Karpas-422 (cell line): ENCODE measurements at regions not wholly inside any gene's neighbourhood (a gene's known extent, or its start where the extent isn't known, plus 50 kb on each side); places are given as distances from the start of the nearest gene placed in this dataset.

Experiments used
- DNase-seq: peaks from one replicate; pipeline ENCODE4 v3.0.0-alpha.2; 2015
- H2AFZ ChIP-seq: fragments of 200-600 bp; sonication (generic); 2 replicates; pipeline ENCODE4 v1.6.1; 2014; ENCODE audit warnings: antibody characterized with exemption, low read length, mixed read lengths
- H3K27ac ChIP-seq: fragments of 200-600 bp; sonication (generic); 2 replicates; pipeline ENCODE4 v1.5.1; 2014; ENCODE audit warnings: mild to moderate bottlenecking, low read length, moderate library complexity
- H3K27me3 ChIP-seq: fragments of 200-600 bp; sonication (generic); 2 replicates; pipeline ENCODE4 v1.6.1; 2014; ENCODE audit warnings: low read length, mixed read lengths
- H3K36me3 ChIP-seq: fragments of 200-600 bp; sonication (generic); 2 replicates; pipeline ENCODE4 v1.6.1; 2014; ENCODE audit warnings: low read length, mixed read lengths; ENCODE audit not compliant: insufficient read depth
- H3K4me1 ChIP-seq: fragments of 200-600 bp; sonication (generic); 2 replicates; pipeline ENCODE4 v1.6.1; 2014; ENCODE audit warnings: mild to moderate bottlenecking, low read length, mixed read lengths
- H3K4me2 ChIP-seq: fragments of 200-600 bp; sonication (generic); 2 replicates; pipeline ENCODE4 v1.6.1; 2014; ENCODE audit warnings: low read length, low read depth, mild to moderate bottlenecking; ENCODE audit not compliant: poor library complexity, severe bottlenecking
- H3K4me3 ChIP-seq: fragments of 200-600 bp; sonication (generic); 2 replicates; pipeline ENCODE4 v1.5.1; 2014; ENCODE audit warnings: mild to moderate bottlenecking, antibody characterized with exemption, low read length, mixed read lengths
- H3K79me2 ChIP-seq: fragments of 200-600 bp; sonication (generic); 2 replicates; pipeline ENCODE4 v1.6.1; 2014; ENCODE audit warnings: mild to moderate bottlenecking, low read length, mixed read lengths
- H3K9ac ChIP-seq: fragments of 200-600 bp; sonication (generic); 2 replicates; pipeline ENCODE4 v1.6.0; 2014; ENCODE audit warnings: low read length
- H3K9me2 ChIP-seq: fragments of 200-600 bp; sonication (generic), shearing (Covaris generic); replicated peaks from 2 replicates; pipeline ENCODE4 v1.6.0; 2014; ENCODE audit warnings: mild to moderate bottlenecking, low read length, moderate library complexity; ENCODE audit not compliant: insufficient read depth
- H3K9me3 ChIP-seq: fragments of 300-700, 200-600 bp; sonication (generic); 2 replicates; pipeline ENCODE4 v1.6.1; 2014; ENCODE audit warnings: low read length, mixed read lengths
- H4K20me1 ChIP-seq: fragments of 200-600 bp; sonication (generic); 2 replicates; pipeline ENCODE4 v1.6.1; 2014; ENCODE audit warnings: mild to moderate bottlenecking, antibody characterized with exemption, low read length, low read depth; ENCODE audit not compliant: insufficient read depth

- Histone ChIP-seq H3K4me3 (no peak overlapping the region), H3K79me2 (no peaks in the 10 kb centered on the region), H3K9me3 (no peaks in the 10 kb centered on the region), H3K4me2 (no peak overlapping the region), H3K27me3 (no peaks in the 10 kb centered on the region), H3K9ac (no peak overlapping the region), H2AFZ (no peak overlapping the region), H3K27ac (no peak overlapping the region), H3K4me1 (no peaks in the 10 kb centered on the region), H3K9me2 (no peaks in the 10 kb centered on the region), H4K20me1 (no peaks in the 10 kb centered on the region), H3K36me3 (no peaks in the 10 kb centered on the region)
- no peak for DNase-seq
These were observed 407.8 kb upstream of the SGCD start for GRCh38 chr5:155919126-155919525.

DNA sequence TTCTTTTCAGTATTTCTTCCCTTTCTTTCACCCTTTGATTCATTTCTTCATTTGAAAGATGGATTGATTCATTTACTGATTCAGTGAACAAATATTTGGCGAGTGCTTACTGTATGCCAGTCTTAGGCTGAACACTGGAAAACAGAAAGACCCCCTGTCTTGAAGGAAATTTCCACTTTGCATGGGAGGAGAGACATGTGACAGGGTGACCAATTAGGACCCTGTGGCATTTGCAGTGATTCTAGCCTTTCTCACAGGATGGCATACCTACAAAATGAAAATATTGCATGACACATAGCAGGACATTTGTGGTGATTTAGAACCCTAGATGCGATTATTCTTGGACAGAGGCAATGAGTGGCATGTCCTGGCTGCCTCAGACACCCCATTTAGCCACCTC is 407.2 kb upstream of the SGCD start:
- H3K79me2 ChIP-seq = no peaks in the 10 kb centered on the region
- no peaks in the 10 kb centered on the region for H3K9me2 ChIP-seq
- no peaks in the 10 kb centered on the region for H3K4me1 ChIP-seq
- H4K20me1 ChIP-seq = no peaks in the 10 kb centered on the region
- no peak for DNase-seq
- no peaks in the 10 kb centered on the region for H3K27me3 ChIP-seq
- H3K36me3 ChIP-seq = no peaks in the 10 kb centered on the region
- no peak overlapping the region for H3K27ac ChIP-seq
- no peak overlapping the region for H3K9ac ChIP-seq
- H2AFZ ChIP-seq = no peak overlapping the region
- H3K4me3 ChIP-seq = no peak overlapping the region
- no peak overlapping the region for H3K4me2 ChIP-seq
- no peaks in the 10 kb centered on the region for H3K9me3 ChIP-seq

GRCh38 chr5:155921621-155922020 is 405.3 kb upstream of the SGCD start:
- H3K4me3 ChIP-seq = no peak overlapping the region
- H3K9me2 ChIP-seq = no peaks in the 10 kb centered on the region
- no peaks in the 10 kb centered on the region for H3K27me3 ChIP-seq
- H3K9ac ChIP-seq = no peak overlapping the region
- no peak overlapping the region for H3K27ac ChIP-seq
- H3K4me2 ChIP-seq = no peak overlapping the region
- H3K9me3 ChIP-seq = no peaks in the 10 kb centered on the region
- H4K20me1 ChIP-seq = no peaks in the 10 kb centered on the region
- no peaks in the 10 kb centered on the region for H3K79me2 ChIP-seq
- no peaks in the 10 kb centered on the region for H3K4me1 ChIP-seq
- H3K36me3 ChIP-seq = no peaks in the 10 kb centered on the region
- no peak for DNase-seq
- no peak overlapping the region for H2AFZ ChIP-seq

DNA sequence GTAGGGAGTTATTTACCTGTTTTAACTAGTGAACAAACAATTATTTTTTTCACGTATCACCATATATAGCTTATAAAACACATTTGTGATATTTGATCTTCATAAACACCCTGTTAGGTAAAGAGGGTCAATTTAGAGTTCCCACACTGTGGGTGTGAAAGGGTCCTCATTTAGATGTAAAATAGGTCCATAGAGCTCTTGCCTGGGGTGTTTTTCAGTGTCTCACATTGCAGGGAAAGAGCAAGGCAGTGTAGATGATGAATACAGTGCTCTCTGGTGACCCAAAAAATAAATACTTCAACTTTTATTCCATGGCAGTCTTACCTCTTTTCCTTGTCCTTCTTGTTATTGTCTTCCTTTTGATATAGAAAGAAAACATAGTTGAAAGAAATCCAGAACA is 403.2 kb upstream of the SGCD start:
- Histone ChIP-seq H3K4me3 (no peak overlapping the region), H3K9me2 (no peaks in the 10 kb centered on the region), H4K20me1 (no peaks in the 10 kb centered on the region), H3K27me3 (no peaks in the 10 kb centered on the region), H3K27ac (no peak overlapping the region), H3K9me3 (no peaks in the 10 kb centered on the region), H3K79me2 (no peaks in the 10 kb centered on the region), H3K4me2 (no peak overlapping the region), H2AFZ (no peak overlapping the region), H3K9ac (no peak overlapping the region), H3K4me1 (no peaks in the 10 kb centered on the region), H3K36me3 (no peaks in the 10 kb centered on the region)
- no peak for DNase-seq

DNA sequence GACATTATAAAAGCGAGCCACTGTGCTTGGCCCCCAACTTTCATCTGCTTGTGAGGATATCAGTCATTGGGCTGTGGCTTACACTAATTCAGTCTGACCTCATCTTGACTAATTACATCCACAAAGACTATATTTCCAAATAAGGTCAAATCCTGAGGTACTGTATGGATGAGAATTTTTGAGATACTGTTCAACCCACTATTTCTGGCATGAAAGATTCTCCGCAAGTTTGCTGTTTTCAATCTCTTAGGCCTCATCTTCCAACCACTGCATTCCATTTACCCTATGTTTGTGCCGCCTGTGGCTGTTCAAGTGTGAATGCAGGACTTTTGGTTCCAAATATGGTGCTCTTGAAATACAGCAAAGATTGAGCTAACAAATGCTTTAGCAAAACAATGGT is 400.9 kb upstream of the SGCD start:
- DNase-seq = no peak
- Histone ChIP-seq H3K9ac (no peak overlapping the region), H3K27me3 (no peaks in the 10 kb centered on the region), H2AFZ (no peak overlapping the region), H3K27ac (no peak overlapping the region), H3K9me2 (no peaks in the 10 kb centered on the region), H3K9me3 (no peaks in the 10 kb centered on the region), H3K36me3 (no peaks in the 10 kb centered on the region), H3K4me2 (no peak overlapping the region), H3K79me2 (no peaks in the 10 kb centered on the region), H3K4me3 (no peak overlapping the region), H3K4me1 (no peaks in the 10 kb centered on the region), H4K20me1 (no peaks in the 10 kb centered on the region)

DNA sequence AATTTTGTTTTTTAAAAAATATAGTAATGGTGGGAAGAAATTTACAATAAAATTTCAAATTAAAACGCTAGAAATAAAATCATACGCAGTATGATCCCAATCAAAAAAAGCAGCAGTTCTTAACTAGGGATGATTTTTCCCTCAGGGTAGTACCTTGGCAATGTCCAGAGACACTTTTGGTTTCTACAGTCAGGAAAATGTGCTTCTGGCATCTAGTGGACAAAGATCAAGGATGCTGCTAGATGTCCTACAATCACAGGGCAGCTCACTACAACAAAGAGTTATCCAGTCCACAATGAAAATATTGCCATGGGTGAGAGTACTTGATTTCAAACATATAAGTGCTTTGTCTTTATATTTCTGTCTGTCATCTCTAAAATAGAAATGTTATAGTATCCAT is 400.2 kb upstream of the SGCD start:
- no peaks in the 10 kb centered on the region for H4K20me1 ChIP-seq
- no peaks in the 10 kb centered on the region for H3K79me2 ChIP-seq
- no peaks in the 10 kb centered on the region for H3K4me1 ChIP-seq
- no peak overlapping the region for H3K27ac ChIP-seq
- no peak for DNase-seq
- no peak overlapping the region for H3K9ac ChIP-seq
- H3K9me3 ChIP-seq = no peaks in the 10 kb centered on the region
- no peaks in the 10 kb centered on the region for H3K27me3 ChIP-seq
- H3K4me2 ChIP-seq = no peak overlapping the region
- H3K4me3 ChIP-seq = no peak overlapping the region
- no peaks in the 10 kb centered on the region for H3K9me2 ChIP-seq
- no peaks in the 10 kb centered on the region for H3K36me3 ChIP-seq
- no peak overlapping the region for H2AFZ ChIP-seq

DNA sequence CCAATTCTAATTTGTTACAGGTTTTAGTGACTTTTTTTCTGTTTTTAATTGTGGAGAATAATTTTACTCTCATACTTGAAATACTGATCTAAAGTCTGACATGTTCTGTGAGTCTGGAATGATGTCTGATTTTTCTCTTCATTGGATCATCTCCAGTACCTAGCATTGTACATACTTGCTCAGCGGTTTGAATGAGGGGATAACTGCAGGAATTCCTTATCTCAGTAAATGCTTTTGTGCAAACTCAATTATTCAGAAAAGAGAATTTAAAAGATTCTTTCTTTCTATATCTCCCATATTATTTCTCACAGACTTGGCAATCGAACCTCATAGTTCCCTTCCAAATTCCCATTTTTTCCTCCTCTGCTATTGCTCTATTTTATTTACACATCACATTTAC is 397.9 kb upstream of the SGCD start:
- Histone ChIP-seq H3K36me3 (no peaks in the 10 kb centered on the region), H3K4me3 (no peak overlapping the region), H3K4me1 (no peaks in the 10 kb centered on the region), H3K79me2 (no peaks in the 10 kb centered on the region), H3K4me2 (no peak overlapping the region), H3K27ac (no peak overlapping the region), H3K27me3 (no peaks in the 10 kb centered on the region), H4K20me1 (no peaks in the 10 kb centered on the region), H3K9me2 (no peaks in the 10 kb centered on the region), H2AFZ (no peak overlapping the region), H3K9me3 (no peaks in the 10 kb centered on the region), H3K9ac (no peak overlapping the region)
- DNase-seq = no peak

DNA sequence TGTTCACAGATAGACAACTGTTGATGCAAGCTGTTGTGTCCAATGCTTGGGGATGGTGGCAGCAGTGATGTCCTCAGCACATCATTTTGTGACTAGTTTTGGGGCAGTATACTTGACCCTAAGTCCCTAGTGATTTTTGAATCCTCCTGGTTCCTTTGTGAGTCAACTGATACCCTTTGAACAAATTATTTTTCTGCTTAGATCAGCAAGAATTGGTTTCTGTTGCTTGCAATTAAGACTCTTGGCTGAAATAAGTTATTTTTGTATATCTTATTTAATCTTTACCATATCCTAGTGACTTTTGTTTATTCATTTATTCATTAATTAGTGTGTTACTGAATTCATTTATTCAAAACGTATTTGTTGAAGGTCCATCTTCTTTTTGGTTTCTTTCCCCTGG is 392.0 kb upstream of the SGCD start:
- no peak overlapping the region for H2AFZ ChIP-seq
- no peak overlapping the region for H3K4me3 ChIP-seq
- no peak overlapping the region for H3K4me2 ChIP-seq
- no peaks in the 10 kb centered on the region for H3K9me2 ChIP-seq
- no peak overlapping the region for H3K9ac ChIP-seq
- H3K4me1 ChIP-seq = no peaks in the 10 kb centered on the region
- H3K36me3 ChIP-seq = no peaks in the 10 kb centered on the region
- DNase-seq = no peak
- H4K20me1 ChIP-seq = no peaks in the 10 kb centered on the region
- H3K27me3 ChIP-seq = no peaks in the 10 kb centered on the region
- H3K27ac ChIP-seq = no peak overlapping the region
- H3K9me3 ChIP-seq = no peaks in the 10 kb centered on the region
- H3K79me2 ChIP-seq = no peaks in the 10 kb centered on the region

DNA sequence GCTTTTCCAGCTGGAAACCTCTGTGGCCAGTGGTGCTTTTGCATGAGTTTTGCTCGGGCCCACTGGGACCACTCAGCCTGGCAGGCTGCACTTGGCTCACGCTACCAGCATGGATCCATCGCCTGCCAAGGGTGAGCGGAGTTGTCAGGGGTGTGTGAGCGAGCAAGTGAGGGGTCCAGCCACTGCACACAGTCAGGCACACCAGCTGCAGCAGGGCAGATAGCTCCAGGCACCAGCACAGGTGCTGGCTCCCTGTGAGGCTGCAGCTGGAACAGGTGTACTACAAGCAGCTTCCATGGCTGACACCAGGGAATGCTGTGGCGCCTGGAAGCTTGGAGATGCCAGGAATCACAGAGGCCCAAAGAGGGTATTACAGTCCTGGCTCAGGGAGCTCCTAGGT is 391.2 kb upstream of the SGCD start:
- H3K4me3 ChIP-seq = no peak overlapping the region
- no peak overlapping the region for H3K9ac ChIP-seq
- H3K9me2 ChIP-seq = no peaks in the 10 kb centered on the region
- H3K27me3 ChIP-seq = no peaks in the 10 kb centered on the region
- no peaks in the 10 kb centered on the region for H3K4me1 ChIP-seq
- no peaks in the 10 kb centered on the region for H3K9me3 ChIP-seq
- no peaks in the 10 kb centered on the region for H4K20me1 ChIP-seq
- no peak overlapping the region for H3K27ac ChIP-seq
- H3K4me2 ChIP-seq = no peak overlapping the region
- no peak overlapping the region for H2AFZ ChIP-seq
- no peaks in the 10 kb centered on the region for H3K79me2 ChIP-seq
- no peaks in the 10 kb centered on the region for H3K36me3 ChIP-seq
- no peak for DNase-seq
